ENCODE measurements at regions not wholly inside any gene's neighbourhood (a gene's known extent, or its start where the extent isn't known, plus 50 kb on each side); places are given as distances from the start of the nearest gene placed in this dataset.

GRCh38 chr1:189834813-189835212, 642.9 kb downstream of the BRINP3 start:
- DNase-seq = no peak

DNA sequence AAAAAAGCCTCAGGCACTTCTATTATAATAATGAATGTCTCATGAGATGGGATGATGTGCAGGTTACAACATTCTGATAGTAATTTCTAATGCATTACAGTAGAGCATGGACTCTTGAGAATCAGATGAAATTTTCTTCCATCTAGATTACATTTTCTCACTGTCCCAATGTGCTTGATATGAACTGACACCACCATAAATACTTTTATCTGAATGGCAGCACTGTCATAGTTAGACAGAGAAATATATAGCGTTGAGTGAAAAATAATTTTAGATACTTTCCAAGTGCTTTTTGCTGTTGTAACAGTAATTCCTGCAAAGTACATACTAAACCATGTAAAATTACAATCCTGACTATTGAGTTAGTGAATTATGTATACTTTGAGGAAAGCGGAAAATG, 630.1 kb downstream of the BRINP3 start:
- DNase-seq = no peak

- DNase-seq = no peak
Measured at GRCh38 chr1:189851806-189852367, 625.8 kb downstream of the BRINP3 start.

- DNase-seq = peak; percentile 62
Measured at GRCh38 chr1:189859385-189859977, 618.2 kb downstream of the BRINP3 start.

GRCh38 chr1:189866606-189867005, 611.1 kb downstream of the BRINP3 start:
- no peak for DNase-seq

DNA sequence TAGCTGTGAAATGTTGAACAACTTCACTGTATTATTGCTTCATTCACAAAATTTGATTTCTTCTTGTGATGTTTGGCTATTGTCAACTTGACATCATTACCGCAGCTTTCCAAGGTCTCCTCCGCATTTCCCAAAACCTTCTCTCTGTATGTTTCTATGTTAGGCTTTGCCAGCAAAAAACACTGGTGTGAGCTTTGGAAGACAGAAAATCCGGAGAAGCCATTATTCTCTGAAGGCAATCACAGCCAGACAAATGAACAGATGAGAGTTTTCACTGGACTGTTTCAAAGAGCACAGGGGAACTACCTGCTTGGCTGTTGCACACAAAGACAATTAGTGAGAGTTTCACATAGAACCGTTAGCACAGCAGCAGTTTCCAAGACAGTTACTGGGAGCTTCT, 609.6 kb downstream of the BRINP3 start:
- DNase-seq = no peak

- DNase-seq = no peak
Measured at GRCh38 chr1:189874715-189875435, 602.8 kb downstream of the BRINP3 start.

GRCh38 chr1:189880135-189880534, 597.5 kb downstream of the BRINP3 start:
- no peak for DNase-seq

GRCh38 chr1:189899686-189900425, 577.8 kb downstream of the BRINP3 start:
- no peak for DNase-seq

- no peak for DNase-seq
Measured at GRCh38 chr1:189904509-189904908, 573.2 kb downstream of the BRINP3 start.

- no peak for DNase-seq
Measured at GRCh38 chr1:189908113-189908512, 569.6 kb downstream of the BRINP3 start.

DNA sequence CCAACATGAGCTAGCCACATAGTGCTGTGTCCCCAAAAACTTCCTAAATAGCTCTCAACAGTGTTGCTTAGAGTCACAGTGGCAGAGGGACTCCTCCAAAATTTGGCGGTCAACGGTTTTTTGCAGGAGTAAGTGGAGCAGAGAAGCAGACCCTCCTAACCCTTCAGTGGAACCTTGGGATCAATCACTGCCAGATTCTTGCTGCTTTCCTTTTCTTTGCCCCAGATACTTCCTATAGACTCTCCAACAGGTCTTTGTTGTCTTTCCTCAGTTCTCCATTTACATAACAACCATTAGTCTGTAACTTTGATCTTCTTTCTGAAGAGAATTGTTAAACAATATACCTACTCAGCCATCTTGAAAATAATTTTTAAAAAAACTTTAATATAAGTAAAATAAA, 556.1 kb downstream of the BRINP3 start:
- no peak for DNase-seq

DNA sequence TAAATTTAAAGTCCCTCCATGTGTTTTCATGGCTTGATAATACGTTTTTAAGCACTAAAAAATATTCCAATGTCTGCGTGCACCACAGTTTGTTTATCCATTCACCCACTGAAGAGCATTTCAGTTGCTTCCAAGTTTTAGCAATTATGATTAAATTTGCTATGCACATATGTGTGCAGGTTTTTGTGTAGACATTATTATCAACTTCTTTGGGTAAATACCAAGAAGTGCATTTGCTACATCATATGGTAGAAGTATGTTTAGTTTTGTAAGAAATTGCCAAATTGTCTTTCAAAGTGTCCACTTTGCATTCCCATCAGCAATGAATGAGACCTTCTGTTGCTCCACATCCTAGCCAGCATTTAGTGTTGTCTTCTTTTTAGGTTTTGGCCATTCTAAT, 550.0 kb downstream of the BRINP3 start:
- no peak for DNase-seq

- DNase-seq = no peak
Measured at GRCh38 chr1:189929501-189930099, 548.1 kb downstream of the BRINP3 start.

DNA sequence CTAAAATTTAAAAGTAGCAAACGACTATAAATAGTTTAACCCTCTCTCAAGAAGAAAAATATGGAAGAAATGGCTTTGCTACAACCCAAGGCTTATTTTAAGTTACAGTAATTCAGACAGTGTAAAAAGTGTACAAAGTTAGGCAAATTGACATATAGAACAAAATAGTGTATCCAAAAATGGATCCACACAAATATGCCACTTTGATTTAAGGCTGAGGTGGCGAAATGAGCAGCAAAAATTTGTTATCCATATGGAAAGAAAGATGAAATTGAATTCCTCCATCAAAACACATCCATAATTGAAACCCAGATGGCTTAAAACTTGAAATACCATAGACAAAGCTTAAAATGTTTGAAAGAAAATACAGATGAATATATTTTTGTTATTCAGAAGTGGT, 540.8 kb downstream of the BRINP3 start:
- DNase-seq = no peak

DNA sequence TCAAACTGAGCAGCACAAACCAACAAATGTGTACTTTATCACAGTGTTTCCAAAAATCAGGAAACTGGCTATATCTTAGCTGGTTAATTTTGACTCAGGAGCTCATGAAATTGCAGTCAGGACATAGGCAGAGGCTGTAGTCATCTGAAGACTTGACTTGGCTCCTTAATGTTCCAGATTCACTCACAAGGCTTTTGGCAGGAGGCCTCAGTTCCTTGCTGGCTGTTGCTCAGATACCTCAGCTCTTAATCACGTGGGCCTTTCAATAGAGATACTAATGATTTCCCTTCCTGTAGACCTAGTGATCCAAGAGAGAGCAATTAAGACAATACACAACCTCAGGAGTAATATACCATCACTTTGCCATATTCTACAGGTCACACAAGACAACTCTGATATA, 537.7 kb downstream of the BRINP3 start:
- no peak for DNase-seq

GRCh38 chr1:189941922-189942321, 535.7 kb downstream of the BRINP3 start:
- DNase-seq = no peak

GRCh38 chr1:189958756-189959155, 518.9 kb downstream of the BRINP3 start:
- DNase-seq = no peak

- no peak for DNase-seq
Measured at GRCh38 chr1:189960769-189961168, 516.9 kb downstream of the BRINP3 start.

DNA sequence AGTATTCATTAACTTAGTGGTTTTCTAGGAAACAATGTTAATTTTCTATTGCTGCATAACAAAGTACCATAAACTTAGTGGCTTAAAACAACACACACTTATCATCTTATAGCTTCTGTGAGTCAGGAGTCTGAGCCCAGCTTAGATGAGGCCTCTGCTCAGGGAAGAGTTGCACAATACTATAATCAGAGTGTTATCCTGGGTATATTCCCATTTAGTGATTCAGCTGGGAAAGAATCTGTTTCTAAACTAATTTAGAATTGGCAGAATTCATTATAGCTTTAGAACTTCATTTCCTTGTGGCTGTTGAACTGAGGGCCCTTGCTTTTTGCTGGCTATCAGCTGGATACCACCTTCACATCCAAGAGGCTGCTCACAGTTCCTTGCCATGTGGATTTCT, 515.5 kb downstream of the BRINP3 start:
- no peak for DNase-seq

DNA sequence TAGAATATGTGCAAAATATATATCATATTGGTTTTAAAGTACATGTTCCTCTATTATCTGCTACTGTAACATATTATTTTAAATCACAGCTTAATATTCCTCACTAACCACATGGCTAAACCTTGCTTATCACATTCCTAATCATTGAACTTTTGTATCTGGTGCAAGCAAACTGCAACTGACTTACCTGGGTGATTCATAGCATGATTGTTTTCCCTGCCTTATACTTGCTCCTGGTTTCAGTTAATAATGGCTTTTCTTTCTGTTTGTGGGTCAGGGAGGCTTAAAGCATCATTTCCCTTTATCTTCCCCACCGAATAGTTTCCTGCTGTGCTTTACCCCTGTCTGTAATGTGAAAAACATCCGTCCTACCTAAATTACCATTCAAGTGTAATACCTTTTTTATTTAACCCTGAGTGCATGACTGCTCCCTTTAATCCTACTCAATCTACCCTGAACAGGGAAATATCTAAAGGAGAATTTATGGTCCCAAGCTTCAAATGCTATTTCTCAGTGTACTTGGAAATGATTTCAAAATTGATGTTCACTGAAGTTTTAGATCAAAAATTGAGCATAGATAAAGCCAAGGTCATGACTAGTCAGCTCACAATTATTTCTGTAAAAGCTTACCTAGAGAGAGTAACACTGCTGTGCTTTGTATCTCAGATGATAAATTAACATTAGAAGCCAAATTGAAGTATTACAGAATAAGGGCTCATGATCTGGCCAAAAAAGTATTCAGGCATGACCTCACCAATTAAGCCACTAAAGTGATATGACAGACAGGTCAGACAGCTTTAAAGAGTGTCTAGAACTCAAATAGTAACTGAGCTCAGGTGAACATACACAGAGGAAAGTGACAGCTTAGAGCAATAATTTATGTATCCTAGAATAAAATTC, 507.1 kb downstream of the BRINP3 start:
- no peak for DNase-seq

- DNase-seq = no peak
Measured at GRCh38 chr1:189971656-189972055, 506.0 kb downstream of the BRINP3 start.
